PC-9 (cell line): ENCODE measurements at regions not wholly inside any gene's neighbourhood (a gene's known extent, or its start where the extent isn't known, plus 50 kb on each side); places are given as distances from the start of the nearest gene placed in this dataset.

Experiments
- CTCF ChIP-seq: fragments of 200-600 bp; sonication (generic); conservative IDR thresholded peaks from 2 replicates; pipeline ENCODE4 v1.6.1; 2017; ENCODE audit warnings: mixed run types, antibody characterized with exemption, mild to moderate bottlenecking, moderate library complexity
- EZH2 ChIP-seq: fragments of 200-600 bp; sonication (generic); IDR thresholded peaks from 2 replicates; pipeline ENCODE4 v1.8.0; 2017; ENCODE audit warnings: antibody characterized with exemption, low read depth

GRCh38 chr3:106985721-106986120 lies 391.5 kb upstream of the CCDC54 start:
- TF ChIP-seq CTCF (no peak), EZH2 (no peak)
